Sciatic nerve (tissue), 2 donors: ENCODE measurements at regions not wholly inside any gene's neighbourhood (a gene's known extent, or its start where the extent isn't known, plus 50 kb on each side); places are given as distances from the start of the nearest gene placed in this dataset.
A peak's percentile ranks its signal among the peaks of the same experiment; 100 is the strongest.

Experiments
- ATAC-seq: fragments of 200-7000 bp; cut with Tn5 transposase; one replicate; pipeline ENCODE4 v1.9.1; 2020; ENCODE audit warnings: mild to moderate bottlenecking, moderate library complexity
- DNase-seq: peaks from one replicate; pipeline ENCODE4 v3.0.0-alpha.2; 2020; ENCODE audit warnings: low spot score
- intact Hi-C: fragments of 100-400 bp; cut with DNase I; formaldehyde crosslinking; loops from one replicate; pipeline ENCODE4 v1.14.2; 2022
- donor health status: DM: no; HTN: no; CAD: no.
- donor health status: DM: no; HTN: no; CAD: no.

DNA sequence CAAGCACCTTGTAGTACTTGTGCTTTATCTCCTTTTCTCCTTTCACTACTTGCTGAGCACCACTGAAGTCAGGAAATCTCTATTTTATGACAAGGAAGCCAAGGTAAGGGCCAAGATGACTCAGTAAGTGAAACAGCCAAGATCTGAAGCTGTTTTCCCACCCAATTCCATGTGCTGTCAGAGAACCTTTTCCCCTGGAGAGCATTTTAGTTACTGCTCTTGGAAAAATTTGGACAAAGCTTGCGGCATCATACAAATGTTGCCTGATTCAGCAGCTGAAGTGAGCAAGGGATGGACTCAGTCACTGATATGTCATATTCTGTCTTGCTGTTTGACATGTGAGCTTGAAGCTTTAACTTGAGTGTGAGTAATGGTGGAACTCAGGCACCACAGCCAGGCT, 391.4 kb downstream of the RAB28 start:
- ATAC-seq (peak; percentile 90), DNase-seq (no peak)
- intact Hi-C loops = no loop called here

- no peak for DNase-seq
- intact Hi-C loops = no loop called here
- ATAC-seq = no peak
These were observed 394.5 kb downstream of the RAB28 start for GRCh38 chr4:13089659-13089998.

DNA sequence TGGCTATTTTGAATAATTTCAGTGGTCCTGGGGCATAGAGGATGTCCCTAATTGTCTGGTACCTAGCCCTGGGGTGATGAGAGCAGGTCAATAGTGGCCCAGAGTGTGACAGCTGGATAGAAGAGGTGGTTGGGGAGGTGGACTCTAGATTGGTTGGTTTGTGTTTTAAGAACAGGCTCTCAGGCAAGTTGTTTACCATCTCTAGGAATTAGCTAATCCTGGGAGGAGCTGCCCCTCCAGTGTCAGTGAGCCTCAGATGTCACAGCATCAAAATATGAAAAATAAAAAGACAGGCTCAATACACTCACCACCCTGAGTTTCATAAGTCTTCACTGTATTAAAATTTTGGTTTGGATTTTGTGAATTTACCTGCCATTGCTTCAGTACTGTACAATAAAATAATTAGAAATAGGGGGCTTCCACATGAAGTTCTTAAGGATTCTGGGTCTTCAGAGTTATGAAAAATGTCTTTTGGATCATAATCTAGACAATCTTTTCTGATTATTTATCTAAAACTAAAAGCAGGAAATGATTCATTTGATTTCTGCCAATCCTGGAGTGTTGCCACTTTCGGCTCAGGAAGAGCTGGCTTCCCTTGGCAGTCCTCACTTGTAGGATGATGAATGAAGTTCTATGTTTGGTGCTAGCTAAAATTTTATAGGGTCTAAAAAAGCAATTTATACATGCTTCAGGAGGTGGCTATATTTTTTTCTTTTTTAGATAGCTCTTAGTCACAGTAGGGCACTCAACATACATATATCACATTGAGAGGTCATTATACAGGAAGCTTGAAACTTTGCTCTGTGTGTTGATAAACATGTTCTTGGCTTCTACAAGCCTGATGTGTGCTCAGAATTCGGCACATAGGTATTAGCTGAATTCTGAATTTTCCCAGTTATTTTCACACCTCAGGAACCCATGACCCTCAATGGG, 395.1 kb downstream of the RAB28 start:
- intact Hi-C loops = no loop called here
- peak; percentile 13 for ATAC-seq
- no peak for DNase-seq

DNA sequence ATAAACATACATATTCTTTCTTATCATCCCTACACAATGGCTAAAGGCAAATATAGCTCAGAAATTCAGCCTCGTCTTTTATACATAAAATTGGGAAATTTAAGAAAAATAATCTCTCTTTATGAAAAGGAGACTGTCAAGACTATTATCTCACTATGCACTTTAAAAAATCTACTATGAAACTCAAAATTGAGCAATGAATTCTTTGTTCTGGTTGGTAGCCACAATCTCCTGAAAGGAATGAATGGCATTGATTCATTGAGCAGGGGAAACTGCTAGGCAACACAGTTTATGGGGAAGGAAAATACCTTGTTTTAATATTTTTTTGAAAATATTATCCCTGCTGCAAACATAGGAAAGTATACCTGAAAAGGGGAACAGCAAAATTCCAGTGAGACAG, 397.1 kb downstream of the RAB28 start:
- DNase-seq = no peak
- no peak for ATAC-seq
- intact Hi-C loops = no loop called here

GRCh38 chr4:13084210-13084609, 399.9 kb downstream of the RAB28 start:
- no peak for ATAC-seq
- no peak for DNase-seq
- intact Hi-C loops = no loop called here

- no peak for ATAC-seq
- intact Hi-C loops = no loop called here
These were observed 402.3 kb downstream of the RAB28 start for GRCh38 chr4:13081830-13082229.

GRCh38 chr4:13067077-13067476, 417.1 kb downstream of the RAB28 start:
- DNase-seq (no peak), ATAC-seq (no peak)
- intact Hi-C loops = no loop called here

More at GRCh38 chr4:13081830-13082229, 402.3 kb downstream of the RAB28 start:
- DNase-seq = no peak

DNA sequence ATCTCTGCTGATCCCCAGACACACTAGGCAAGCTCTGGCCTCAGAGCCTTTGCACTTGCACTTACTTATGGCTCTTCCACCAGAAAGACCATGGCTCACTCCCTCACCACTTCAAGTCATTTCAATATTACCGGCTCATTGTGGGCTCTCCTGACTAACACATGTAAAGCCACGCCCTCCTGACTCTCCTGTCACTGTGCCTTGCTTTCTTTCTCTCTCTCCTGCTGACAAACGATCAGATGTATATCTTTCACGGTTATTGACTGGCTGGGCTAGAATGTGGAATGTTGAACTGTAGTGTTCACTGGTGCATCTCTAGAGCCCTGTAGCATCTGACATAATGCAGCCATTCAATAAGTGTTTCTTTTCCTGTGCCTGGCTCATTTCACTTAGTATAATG, 425.1 kb downstream of the RAB28 start:
- DNase-seq (no peak), ATAC-seq (no peak)
- intact Hi-C loops = no loop called here

GRCh38 chr4:13056630-13057189, 427.4 kb downstream of the RAB28 start:
- DNase-seq (no peak), ATAC-seq (peak; percentile 39)
- intact Hi-C loops = no loop called here

- ATAC-seq = no peak
These were observed 429.6 kb downstream of the RAB28 start for GRCh38 chr4:13054420-13054970.

DNA sequence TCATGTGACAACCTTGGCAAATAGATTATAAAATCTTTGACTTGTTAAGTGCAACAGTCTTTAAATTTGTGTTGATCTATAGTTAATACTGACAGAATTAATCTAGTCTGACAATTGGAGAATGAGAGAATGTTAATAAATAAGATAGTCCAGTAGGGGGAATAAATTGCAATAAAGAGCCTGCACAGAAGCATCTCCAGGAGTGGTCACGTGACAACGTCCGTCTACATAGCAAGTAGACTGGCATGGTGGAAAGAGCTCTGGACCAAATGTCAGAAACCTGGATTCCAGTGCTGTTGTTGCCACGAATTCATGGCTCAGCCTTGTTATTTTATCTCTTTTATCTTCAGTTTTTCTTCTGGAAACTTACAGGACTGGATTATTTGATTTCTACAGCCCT, 436.5 kb downstream of the RAB28 start:
- intact Hi-C loops = no loop called here
- ATAC-seq (no peak), DNase-seq (no peak)

More at GRCh38 chr4:13054420-13054970, 429.6 kb downstream of the RAB28 start:
- no peak for DNase-seq
- intact Hi-C loops = no loop called here

GRCh38 chr4:13036841-13037240, 447.3 kb downstream of the RAB28 start:
- intact Hi-C loops = no loop called here
- ATAC-seq (no peak), DNase-seq (no peak)

- no peak for ATAC-seq
- no peak for DNase-seq
- intact Hi-C loops = no loop called here
These were observed 451.2 kb downstream of the RAB28 start for GRCh38 chr4:13032936-13033335.

DNA sequence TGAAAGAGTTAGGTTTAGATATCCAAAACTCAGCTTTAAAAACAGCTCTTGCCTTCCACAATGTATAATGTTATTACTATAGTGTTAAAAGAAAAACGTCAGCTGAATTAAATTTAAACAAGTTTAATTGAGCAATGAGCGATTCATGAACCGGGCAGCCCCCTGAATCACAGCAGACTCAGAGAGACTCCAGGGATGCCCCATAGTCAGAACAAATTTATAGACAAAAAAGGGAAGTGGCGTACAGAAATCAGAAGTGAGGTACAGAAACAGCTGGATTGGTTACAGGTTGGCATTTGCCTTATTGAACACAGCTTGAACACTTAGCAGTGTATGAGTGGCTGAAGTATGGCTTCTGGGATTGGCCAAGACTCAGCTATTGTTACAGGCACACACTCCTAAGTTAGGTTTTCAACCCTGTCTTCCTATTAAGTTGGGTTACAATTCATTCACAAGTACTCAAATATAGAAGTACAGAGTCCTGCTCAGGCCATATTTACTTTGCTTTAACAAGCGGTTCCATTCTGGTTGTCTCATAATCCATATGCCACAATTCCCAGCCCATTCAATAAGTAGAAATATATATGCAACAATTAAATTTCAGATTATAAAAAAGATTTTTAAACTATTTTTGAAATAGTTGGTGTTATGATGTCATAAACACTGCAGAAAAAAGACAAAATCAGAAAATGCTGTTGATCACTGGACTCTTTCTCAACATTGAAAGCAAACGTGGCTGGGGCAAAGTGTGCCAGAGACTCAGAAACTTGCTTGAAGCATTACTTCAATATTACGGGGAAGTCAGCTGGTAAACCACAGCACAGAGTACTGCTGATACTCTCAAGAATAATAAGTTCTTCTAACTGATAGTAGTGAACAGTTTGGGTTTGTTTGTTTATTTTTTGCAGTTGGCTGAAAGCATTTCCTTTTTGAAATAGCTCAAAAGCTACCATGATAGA, 459.7 kb downstream of the RAB28 start:
- no peak for ATAC-seq
- DNase-seq = no peak
- intact Hi-C loops = no loop called here

- intact Hi-C loops = no loop called here
- DNase-seq (no peak), ATAC-seq (no peak)
These were observed 476.2 kb downstream of the RAB28 start for GRCh38 chr4:13007802-13008470.

- intact Hi-C loops = no loop called here
- ATAC-seq (no peak), DNase-seq (no peak)
These were observed 490.2 kb downstream of the RAB28 start for GRCh38 chr4:12993923-12994322.

DNA sequence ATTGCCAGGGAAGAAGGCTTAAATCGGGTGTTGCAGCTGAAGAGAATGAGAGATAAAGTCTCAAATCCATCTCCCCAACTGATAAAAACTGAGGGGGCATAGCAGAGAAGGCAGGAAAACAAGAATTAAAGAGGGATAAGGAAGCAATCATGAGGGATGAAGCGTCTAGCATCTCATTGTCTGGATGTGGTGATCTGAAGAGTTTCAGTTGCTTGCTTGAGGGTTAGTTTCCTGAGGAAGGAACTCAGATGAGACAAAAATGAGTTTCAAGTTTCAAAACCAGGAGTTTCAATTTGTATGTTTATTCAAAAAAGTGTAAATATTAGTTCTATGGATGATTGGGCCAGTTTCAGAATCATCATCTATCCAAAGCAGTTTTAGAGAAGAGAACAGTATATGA, 496.9 kb downstream of the RAB28 start:
- intact Hi-C loops = no loop called here
- no peak for ATAC-seq
- DNase-seq = no peak

- intact Hi-C loops = no loop called here
- no peak for ATAC-seq
- DNase-seq = no peak
These were observed 504.3 kb downstream of the RAB28 start for GRCh38 chr4:12979797-12980196.

DNA sequence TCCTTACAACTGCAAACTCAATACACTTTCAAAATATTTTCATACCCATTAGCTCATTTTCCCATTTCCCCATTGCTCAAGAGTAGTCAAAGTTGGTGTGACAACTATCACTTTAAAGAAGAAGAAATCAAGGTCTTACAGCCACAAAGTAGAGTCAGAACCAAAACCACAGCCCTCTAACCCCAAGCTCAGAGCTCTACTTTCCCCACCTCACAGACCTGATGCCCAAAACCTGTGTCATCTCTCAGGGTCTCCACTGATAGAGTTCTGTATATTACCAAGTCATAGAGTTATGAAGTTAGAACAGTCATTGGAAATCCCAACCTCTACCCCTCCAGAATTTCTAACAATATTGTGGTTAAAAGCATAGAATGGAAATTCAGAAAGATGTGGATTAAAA, 505.8 kb downstream of the RAB28 start:
- no peak for ATAC-seq
- no peak for DNase-seq
- intact Hi-C loops = no loop called here
